ENCODE measurements at regions not wholly inside any gene's neighbourhood (a gene's known extent, or its start where the extent isn't known, plus 50 kb on each side); places are given as distances from the start of the nearest gene placed in this dataset.

DNA sequence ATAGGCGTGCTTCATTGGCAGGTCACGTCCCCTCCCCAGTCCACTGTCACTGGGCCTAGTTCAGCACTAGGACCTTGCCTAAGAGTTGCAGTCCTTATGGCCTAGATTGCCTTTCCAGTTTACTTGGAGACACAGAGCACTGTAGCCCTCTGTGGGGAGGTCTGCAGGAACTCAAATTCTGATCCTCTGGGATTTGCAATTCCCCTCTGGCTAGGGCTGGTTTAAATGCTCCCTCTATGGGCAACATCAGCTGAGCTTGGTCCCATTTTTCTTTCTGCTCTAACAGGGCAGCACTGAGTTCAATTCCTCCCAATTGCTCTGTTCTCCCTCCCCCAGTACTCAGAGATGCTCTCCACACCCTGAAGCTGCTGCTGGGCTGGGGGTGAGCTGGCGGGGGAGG is 358.2 kb downstream of the HTR1A start:
- no peak for DNase-seq (ENCODE audit: low spot score)
- POLR2A ChIA-PET (ENCODE audit: low non-redundant PET), result no interaction called here
- H3K27ac ChIP-seq, result no peak overlapping the region
- TF ChIP-seq, protein P1, sequence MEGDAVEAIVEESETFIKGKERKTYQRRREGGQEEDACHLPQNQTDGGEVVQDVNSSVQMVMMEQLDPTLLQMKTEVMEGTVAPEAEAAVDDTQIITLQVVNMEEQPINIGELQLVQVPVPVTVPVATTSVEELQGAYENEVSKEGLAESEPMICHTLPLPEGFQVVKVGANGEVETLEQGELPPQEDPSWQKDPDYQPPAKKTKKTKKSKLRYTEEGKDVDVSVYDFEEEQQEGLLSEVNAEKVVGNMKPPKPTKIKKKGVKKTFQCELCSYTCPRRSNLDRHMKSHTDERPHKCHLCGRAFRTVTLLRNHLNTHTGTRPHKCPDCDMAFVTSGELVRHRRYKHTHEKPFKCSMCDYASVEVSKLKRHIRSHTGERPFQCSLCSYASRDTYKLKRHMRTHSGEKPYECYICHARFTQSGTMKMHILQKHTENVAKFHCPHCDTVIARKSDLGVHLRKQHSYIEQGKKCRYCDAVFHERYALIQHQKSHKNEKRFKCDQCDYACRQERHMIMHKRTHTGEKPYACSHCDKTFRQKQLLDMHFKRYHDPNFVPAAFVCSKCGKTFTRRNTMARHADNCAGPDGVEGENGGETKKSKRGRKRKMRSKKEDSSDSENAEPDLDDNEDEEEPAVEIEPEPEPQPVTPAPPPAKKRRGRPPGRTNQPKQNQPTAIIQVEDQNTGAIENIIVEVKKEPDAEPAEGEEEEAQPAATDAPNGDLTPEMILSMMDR (conservative IDR thresholded peaks at IDR 0.05; ENCODE audit: low read depth), result no peak
- CTCF ChIA-PET, result no interaction called here

DNA sequence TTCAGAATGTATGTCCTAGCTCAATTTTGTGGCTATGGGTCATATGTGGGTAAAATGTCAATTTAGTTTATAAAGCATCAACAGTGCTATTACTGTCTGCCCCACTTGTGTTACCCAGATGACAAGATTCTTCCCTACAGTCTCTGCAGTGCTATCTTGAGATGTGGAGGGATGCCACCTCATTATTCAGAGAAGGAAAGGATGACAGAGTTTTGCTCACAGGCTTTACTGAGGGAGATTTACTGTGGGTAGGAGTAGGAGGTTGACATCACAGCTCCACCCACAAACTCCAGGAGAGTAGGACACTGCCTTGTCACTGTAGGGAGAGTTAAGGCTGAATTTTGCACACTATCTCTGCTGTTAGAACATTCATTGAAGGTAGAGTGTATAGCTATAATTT is 359.3 kb downstream of the HTR1A start:
- CTCF ChIA-PET, result interaction anchor here (0.6 kb wide), 1 partner anchor 1462 kb away, joined by 3 read pairs; no protein-coding TSS in a partner anchor
- DNase-seq (ENCODE audit: low spot score), result no peak
- no peak overlapping the region for H3K27ac ChIP-seq
- TF ChIP-seq, protein P1 (conservative IDR thresholded peaks at IDR 0.05; ENCODE audit: low read depth), result no peak
- POLR2A ChIA-PET (ENCODE audit: low non-redundant PET), result no interaction called here

DNA sequence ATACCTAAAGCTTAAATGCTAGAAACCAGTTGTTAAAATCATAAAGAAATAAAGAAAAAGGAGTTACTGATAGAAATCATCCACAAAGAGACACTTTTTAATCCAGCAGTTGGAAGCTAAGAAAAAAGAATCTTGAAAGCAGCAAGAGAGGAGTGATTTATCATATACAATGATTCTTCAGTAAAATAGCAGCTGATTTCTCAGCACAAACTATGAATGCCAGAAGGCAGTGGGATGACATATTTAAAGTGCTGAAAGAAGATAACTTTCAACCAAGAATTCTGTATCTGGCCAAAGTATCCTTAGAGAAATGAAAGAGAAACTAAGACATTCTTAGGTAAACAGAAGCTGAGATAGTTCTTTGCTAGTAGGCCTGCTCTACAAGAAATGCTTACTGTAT is 366.0 kb downstream of the HTR1A start:
- no peak for DNase-seq (ENCODE audit: low spot score)

DNA sequence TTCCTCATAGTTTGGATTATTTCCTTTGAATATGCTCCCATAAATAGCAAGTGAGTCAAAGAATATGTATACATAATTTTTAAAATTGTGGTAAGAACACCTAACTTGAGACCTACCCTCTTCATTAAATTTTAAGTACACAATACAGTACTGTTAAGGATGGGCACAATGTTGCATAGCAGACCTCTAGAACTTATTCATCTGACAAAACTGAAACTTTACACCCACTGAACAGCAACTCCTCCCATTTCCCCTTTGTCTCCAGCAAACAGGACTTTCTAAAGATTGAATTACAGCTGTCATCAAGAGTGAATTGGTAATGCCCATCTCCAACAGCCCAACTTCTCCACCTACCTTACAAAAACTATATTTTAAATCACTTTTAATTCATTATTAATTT is 388.9 kb downstream of the HTR1A start:
- H3K27ac ChIP-seq, result no peak overlapping the region
- ChIA-PET POLR2A (ENCODE audit: low non-redundant PET) (no interaction called here), CTCF (no interaction called here)
- TF ChIP-seq, protein P1 (conservative IDR thresholded peaks at IDR 0.05; ENCODE audit: low read depth), result no peak
- DNase-seq (ENCODE audit: low spot score), result no peak

More for the DNA sequence above, 366.0 kb downstream of the HTR1A start:
- ChIA-PET POLR2A (ENCODE audit: low non-redundant PET) (no interaction called here), CTCF (no interaction called here)
- no peak overlapping the region for H3K27ac ChIP-seq
- TF ChIP-seq, protein P1 (conservative IDR thresholded peaks at IDR 0.05; ENCODE audit: low read depth), result no peak

DNA sequence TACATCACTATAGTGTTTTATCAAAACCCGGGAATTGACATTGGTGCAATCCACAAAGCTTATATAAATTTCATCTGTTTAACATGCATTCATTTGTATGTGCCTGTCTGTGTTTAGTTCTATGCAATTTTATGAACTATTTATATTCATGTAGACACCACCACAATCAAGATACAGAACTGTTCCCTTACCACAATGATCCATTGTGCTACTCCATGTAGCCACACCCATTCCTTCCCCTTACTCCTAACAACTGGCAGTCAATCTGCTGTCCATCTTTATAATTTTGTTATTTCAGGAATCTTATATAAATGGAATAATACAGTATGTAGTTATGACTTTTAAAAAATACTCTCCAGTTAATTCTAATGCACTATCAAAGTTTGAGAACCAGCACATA is 389.5 kb downstream of the HTR1A start:
- DNase-seq (ENCODE audit: low spot score), result no peak
- ChIA-PET POLR2A (ENCODE audit: low non-redundant PET) (no interaction called here), CTCF (interaction anchor here (0.8 kb wide), 1 partner anchor 8 kb away, joined by 3 read pairs; no protein-coding TSS in a partner anchor)
- TF ChIP-seq, protein P1 (conservative IDR thresholded peaks at IDR 0.05; ENCODE audit: low read depth), result no peak
- H3K27ac ChIP-seq, result no peak overlapping the region

- ChIA-PET POLR2A (ENCODE audit: low non-redundant PET) (no interaction called here), CTCF (no interaction called here)
- no peak for DNase-seq (ENCODE audit: low spot score)
- TF ChIP-seq, protein P1 (conservative IDR thresholded peaks at IDR 0.05; ENCODE audit: low read depth), result no peak
- no peak overlapping the region for H3K27ac ChIP-seq
Observed at GRCh38 chr5:63570752-63571151, 391.5 kb downstream of the HTR1A start.

- ChIA-PET POLR2A (ENCODE audit: low non-redundant PET) (no interaction called here), CTCF (no interaction called here)
- TF ChIP-seq, protein P1 (conservative IDR thresholded peaks at IDR 0.05; ENCODE audit: low read depth), result no peak
- H3K27ac ChIP-seq, result no peak overlapping the region
- no peak for DNase-seq (ENCODE audit: low spot score)
Observed at GRCh38 chr5:63564789-63565188, 397.5 kb downstream of the HTR1A start.

All from RWPE1 (cell line).